Liver (tissue), 8 donors: ENCODE measurements at regions not wholly inside any gene's neighbourhood (a gene's known extent, or its start where the extent isn't known, plus 50 kb on each side); places are given as distances from the start of the nearest gene placed in this dataset.

Experiments
- DNase-seq: peaks from one replicate; pipeline ENCODE4 v3.0.0-alpha.2; 2017; ENCODE audit warnings: low spot score
- H3K27ac ChIP-seq, 2 donors: one replicate each; pipeline ENCODE4 v1.7.0; 2013; ENCODE audit warnings: inconsistent platforms in 2 of 2, low read length in 2 of 2, control low read depth in 1 of 2, low read depth in 1 of 2, mild to moderate bottlenecking in 1 of 2
- H3K27me3 ChIP-seq, 4 donors: one replicate each; pipeline versions ENCODE4 v1.6.1 to v1.7.0; 2013; ENCODE audit warnings: low read length in 3 of 4, inconsistent platforms in 1 of 4, mild to moderate bottlenecking in 1 of 4, moderate library complexity in 1 of 4; ENCODE audit not compliant: control insufficient read depth in 4 of 4, insufficient read depth in 4 of 4
- H3K36me3 ChIP-seq, 4 donors: one replicate each; pipeline versions ENCODE4 v1.6.1 to v1.7.0; 2013; ENCODE audit warnings: low read length in 3 of 4, mild to moderate bottlenecking in 3 of 4, low read depth in 1 of 4, moderate library complexity in 1 of 4; ENCODE audit not compliant: control insufficient read depth in 4 of 4, insufficient read depth in 3 of 4
- H3K4me1 ChIP-seq, 4 donors: one replicate each; pipeline versions ENCODE4 v1.6.1 to v1.7.0; 2013; ENCODE audit warnings: low read length in 3 of 4, mild to moderate bottlenecking in 3 of 4, moderate library complexity in 1 of 4; ENCODE audit not compliant: control insufficient read depth in 4 of 4, insufficient read depth in 4 of 4
- H3K4me3 ChIP-seq, 3 donors: one replicate each; pipeline versions ENCODE4 v1.6.1 to v1.7.0; 2013; ENCODE audit warnings: low read length in 3 of 3, control low read depth in 1 of 3, low read depth in 1 of 3, mild to moderate bottlenecking in 1 of 3
- H3K9ac ChIP-seq, 2 donors: one replicate each; pipeline ENCODE4 v1.7.0; 2013; ENCODE audit warnings: low read length in 2 of 2, mild to moderate bottlenecking in 2 of 2, moderate library complexity in 2 of 2, control low read depth in 1 of 2, low read depth in 1 of 2
- H3K9me3 ChIP-seq, 4 donors: one replicate each; pipeline versions ENCODE4 v1.6.1 to v1.7.0; 2013; ENCODE audit warnings: low read length in 3 of 4; ENCODE audit not compliant: control insufficient read depth in 4 of 4
- ATF3 ChIP-seq: IDR thresholded peaks from 2 replicates; pipeline ENCODE4 v1.6.1; 2016; ENCODE audit warnings: antibody characterized with exemption
- CTCF ChIP-seq: fragments of 150-350 bp; IDR thresholded peaks from 2 replicates; pipeline ENCODE4 v1.5.1; 2017; ENCODE audit warnings: improper control_type of control experiment, low read depth, low read length; ENCODE audit not compliant: missing input control
- FOXA1 ChIP-seq: IDR thresholded peaks from 2 replicates; pipeline ENCODE4 v1.6.1; 2016; ENCODE audit warnings: antibody characterized with exemption
- FOXA2 ChIP-seq: IDR thresholded peaks from 2 replicates; pipeline ENCODE4 v1.6.1; 2016; ENCODE audit warnings: antibody characterized with exemption
- GABPA ChIP-seq, 2 donors: IDR thresholded peaks in 1 of 2; conservative IDR thresholded peaks in 1 of 2; 2 replicates each; pipeline ENCODE4 v1.6.1; 2016; ENCODE audit warnings: antibody characterized with exemption in 2 of 2, mild to moderate bottlenecking in 1 of 2, moderate library complexity in 1 of 2
- HNF4A ChIP-seq, 2 donors: conservative IDR thresholded peaks; 2 replicates each; pipeline ENCODE4 v1.6.1; 2016; ENCODE audit warnings: antibody characterized with exemption in 2 of 2, mild to moderate bottlenecking in 2 of 2
- HNF4G ChIP-seq: IDR thresholded peaks from 2 replicates; pipeline ENCODE4 v1.6.1; 2016; ENCODE audit warnings: antibody characterized with exemption
- JUND ChIP-seq, 2 donors: IDR thresholded peaks; 2 replicates each; pipeline ENCODE4 v1.6.1; 2016; ENCODE audit warnings: antibody characterized with exemption in 2 of 2
- NR2F2 ChIP-seq: IDR thresholded peaks from 2 replicates; pipeline ENCODE4 v1.6.1; 2016; ENCODE audit warnings: antibody characterized with exemption
- RXRA ChIP-seq, 2 donors: IDR thresholded peaks; 2 replicates each; pipeline ENCODE4 v1.6.1; 2017 to 2018; ENCODE audit warnings: antibody characterized with exemption in 2 of 2, mild to moderate bottlenecking in 1 of 2
- SP1 ChIP-seq: IDR thresholded peaks from 2 replicates; pipeline ENCODE4 v1.6.1; 2018; ENCODE audit warnings: antibody characterized with exemption, mild to moderate bottlenecking
- TAF1 ChIP-seq: conservative IDR thresholded peaks from 2 replicates; pipeline ENCODE4 v1.6.1; 2016; ENCODE audit warnings: antibody characterized with exemption, mild to moderate bottlenecking
- YY1 ChIP-seq: IDR thresholded peaks from 2 replicates; pipeline ENCODE4 v1.6.1; 2016; ENCODE audit warnings: antibody characterized with exemption, mild to moderate bottlenecking
- WGBS: extraction: QIAGEN DNeasy Blood & Tissue Kit; methylation state at CpG from one replicate; pipeline ENCODE4 v1.1.7; 2013; 5-methylcytosine and 5-hydroxymethylcytosine counted together
- TF ChIP-seq, protein P1 (sequence below): IDR thresholded peaks from 2 replicates; pipeline ENCODE4 v1.6.1; 2016; ENCODE audit warnings: antibody characterized with exemption
- TF ChIP-seq, protein P2 (sequence below): IDR thresholded peaks from 2 replicates; pipeline ENCODE4 v1.6.1; 2016; ENCODE audit warnings: antibody characterized with exemption, mild to moderate bottlenecking
- donor health status: healthy.
- donor health status: healthy.
- donor health status: healthy.
- donor health status: healthy.
- donor health status: healthy.

DNA sequence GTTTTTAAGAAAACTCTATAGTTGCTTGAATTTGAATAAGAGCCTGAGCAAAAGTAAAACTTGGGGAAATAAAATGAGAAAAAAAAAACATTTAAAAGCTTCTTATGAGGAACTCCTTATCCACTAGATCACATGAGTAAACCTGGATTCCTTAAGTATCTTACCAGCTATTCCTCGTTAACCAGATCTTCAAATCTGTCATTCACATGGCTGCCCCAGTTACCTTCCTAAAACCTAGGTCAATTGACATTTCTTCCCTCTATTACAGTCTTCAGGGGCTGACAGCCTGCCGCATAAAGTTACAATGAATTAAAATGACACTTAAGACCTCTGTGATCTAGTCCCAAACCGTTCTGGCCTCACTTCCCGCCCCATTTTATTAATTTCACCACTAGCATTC is 583.6 kb downstream of the NR2F2 start:
- no peak for TF ChIP-seq ATF3
- no peak for DNase-seq
- peaks cover 0 to 3% (median 1%) of the 10 kb centered on the region in 4 donors for H3K27me3 ChIP-seq
- no peak overlapping the region for H3K4me3 ChIP-seq
- H3K27ac ChIP-seq: no peak overlapping the region
- H3K36me3 ChIP-seq: no peaks in the 10 kb centered on the region
- WGBS: 75% methylated on average over 4 of the region's 4 CpGs
- H3K9ac ChIP-seq: no peak overlapping the region
- H3K9me3 ChIP-seq: peaks cover 0 to 12% (median 2%) of the 10 kb centered on the region in 4 donors
- H3K4me1 ChIP-seq: no peaks in the 10 kb centered on the region

DNA sequence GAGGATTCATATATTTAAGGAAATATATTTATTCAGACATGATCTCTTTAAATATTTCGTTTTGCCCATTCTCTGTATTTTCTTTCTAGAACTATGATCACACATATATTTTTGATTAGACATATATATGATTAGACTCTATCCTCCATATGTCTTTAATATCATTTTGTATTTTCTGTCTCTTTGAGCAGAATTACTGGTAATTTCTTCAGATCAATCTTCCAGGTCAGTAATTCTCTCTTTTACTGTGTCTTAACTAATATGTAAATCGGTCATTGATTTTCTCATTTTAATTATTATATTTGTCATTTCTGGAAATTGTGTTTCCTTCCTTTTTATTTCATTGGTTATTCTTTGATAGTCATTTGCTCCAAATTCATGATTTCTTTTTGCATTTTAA is 586.2 kb downstream of the NR2F2 start:
- Histone ChIP-seq H3K4me3 (no peak overlapping the region), H3K9me3 (peaks cover 0 to 17% (median 2%) of the 10 kb centered on the region in 4 donors), H3K4me1 (no peaks in the 10 kb centered on the region), H3K9ac (no peak overlapping the region), H3K27me3 (peaks cover 0 to 3% (median 1%) of the 10 kb centered on the region in 4 donors), H3K27ac (no peak overlapping the region), H3K36me3 (no peaks in the 10 kb centered on the region)
- WGBS: 63% methylated on average over 2 of the region's 2 CpGs
- TF ChIP-seq, protein P1, sequence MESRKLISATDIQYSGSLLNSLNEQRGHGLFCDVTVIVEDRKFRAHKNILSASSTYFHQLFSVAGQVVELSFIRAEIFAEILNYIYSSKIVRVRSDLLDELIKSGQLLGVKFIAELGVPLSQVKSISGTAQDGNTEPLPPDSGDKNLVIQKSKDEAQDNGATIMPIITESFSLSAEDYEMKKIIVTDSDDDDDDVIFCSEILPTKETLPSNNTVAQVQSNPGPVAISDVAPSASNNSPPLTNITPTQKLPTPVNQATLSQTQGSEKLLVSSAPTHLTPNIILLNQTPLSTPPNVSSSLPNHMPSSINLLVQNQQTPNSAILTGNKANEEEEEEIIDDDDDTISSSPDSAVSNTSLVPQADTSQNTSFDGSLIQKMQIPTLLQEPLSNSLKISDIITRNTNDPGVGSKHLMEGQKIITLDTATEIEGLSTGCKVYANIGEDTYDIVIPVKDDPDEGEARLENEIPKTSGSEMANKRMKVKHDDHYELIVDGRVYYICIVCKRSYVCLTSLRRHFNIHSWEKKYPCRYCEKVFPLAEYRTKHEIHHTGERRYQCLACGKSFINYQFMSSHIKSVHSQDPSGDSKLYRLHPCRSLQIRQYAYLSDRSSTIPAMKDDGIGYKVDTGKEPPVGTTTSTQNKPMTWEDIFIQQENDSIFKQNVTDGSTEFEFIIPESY: no peak
- TF ChIP-seq, protein P2, sequence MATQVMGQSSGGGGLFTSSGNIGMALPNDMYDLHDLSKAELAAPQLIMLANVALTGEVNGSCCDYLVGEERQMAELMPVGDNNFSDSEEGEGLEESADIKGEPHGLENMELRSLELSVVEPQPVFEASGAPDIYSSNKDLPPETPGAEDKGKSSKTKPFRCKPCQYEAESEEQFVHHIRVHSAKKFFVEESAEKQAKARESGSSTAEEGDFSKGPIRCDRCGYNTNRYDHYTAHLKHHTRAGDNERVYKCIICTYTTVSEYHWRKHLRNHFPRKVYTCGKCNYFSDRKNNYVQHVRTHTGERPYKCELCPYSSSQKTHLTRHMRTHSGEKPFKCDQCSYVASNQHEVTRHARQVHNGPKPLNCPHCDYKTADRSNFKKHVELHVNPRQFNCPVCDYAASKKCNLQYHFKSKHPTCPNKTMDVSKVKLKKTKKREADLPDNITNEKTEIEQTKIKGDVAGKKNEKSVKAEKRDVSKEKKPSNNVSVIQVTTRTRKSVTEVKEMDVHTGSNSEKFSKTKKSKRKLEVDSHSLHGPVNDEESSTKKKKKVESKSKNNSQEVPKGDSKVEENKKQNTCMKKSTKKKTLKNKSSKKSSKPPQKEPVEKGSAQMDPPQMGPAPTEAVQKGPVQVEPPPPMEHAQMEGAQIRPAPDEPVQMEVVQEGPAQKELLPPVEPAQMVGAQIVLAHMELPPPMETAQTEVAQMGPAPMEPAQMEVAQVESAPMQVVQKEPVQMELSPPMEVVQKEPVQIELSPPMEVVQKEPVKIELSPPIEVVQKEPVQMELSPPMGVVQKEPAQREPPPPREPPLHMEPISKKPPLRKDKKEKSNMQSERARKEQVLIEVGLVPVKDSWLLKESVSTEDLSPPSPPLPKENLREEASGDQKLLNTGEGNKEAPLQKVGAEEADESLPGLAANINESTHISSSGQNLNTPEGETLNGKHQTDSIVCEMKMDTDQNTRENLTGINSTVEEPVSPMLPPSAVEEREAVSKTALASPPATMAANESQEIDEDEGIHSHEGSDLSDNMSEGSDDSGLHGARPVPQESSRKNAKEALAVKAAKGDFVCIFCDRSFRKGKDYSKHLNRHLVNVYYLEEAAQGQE: no peak
- TF ChIP-seq NR2F2: no peak
- TF ChIP-seq ATF3: no peak
- TF ChIP-seq FOXA2: no peak
- no peak for TF ChIP-seq RXRA (IDR thresholded peaks at IDR 0.05)
- no peak for TF ChIP-seq HNF4A (conservative IDR thresholded peaks at IDR 0.05)
- DNase-seq: no peak

DNA sequence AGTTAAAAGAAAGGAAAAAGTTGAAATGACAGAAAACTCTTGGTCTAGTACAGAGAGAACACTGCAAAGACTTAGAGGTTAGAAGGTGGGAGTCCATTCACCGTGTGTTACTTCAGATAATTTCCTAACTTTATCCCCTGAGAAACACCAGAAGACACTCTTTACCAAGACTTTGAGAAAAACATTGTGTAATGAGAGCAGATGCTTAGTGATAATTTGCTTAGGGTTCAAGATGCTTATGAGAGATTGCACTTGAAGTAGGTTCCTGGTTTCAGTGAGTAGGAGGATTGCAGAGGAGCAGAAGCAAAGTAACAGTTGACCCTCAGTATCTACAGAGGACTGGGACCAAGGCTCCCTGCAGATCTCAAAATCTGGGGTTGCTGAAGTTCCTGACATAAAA is 594.1 kb downstream of the NR2F2 start:
- Histone ChIP-seq H3K9me3 (no peaks in the 10 kb centered on the region), H3K27ac (no peak overlapping the region), H3K9ac (no peak overlapping the region), H3K4me3 (no peak overlapping the region), H3K4me1 (no peaks in the 10 kb centered on the region), H3K27me3 (peaks cover 0 to 2% (median 0%) of the 10 kb centered on the region in 4 donors), H3K36me3 (no peaks in the 10 kb centered on the region)
- WGBS: 28% methylated on average over 1 of the region's 1 CpG
- no peak for DNase-seq
- no peak for TF ChIP-seq RXRA (IDR thresholded peaks at IDR 0.05)
- no peak for TF ChIP-seq SP1
- TF ChIP-seq FOXA1: no peak
- no peak for TF ChIP-seq HNF4G
- no peak for TF ChIP-seq TAF1
- TF ChIP-seq GABPA (IDR thresholded peaks at IDR 0.05 in 1 of 2, conservative IDR thresholded peaks at IDR 0.05 in 1 of 2): no peak
- TF ChIP-seq CTCF: no peak
- TF ChIP-seq FOXA2: no peak
- no peak for TF ChIP-seq ATF3
- TF ChIP-seq, protein P1: no peak
- no peak for TF ChIP-seq HNF4A (conservative IDR thresholded peaks at IDR 0.05)
- no peak for TF ChIP-seq YY1
- TF ChIP-seq NR2F2: no peak
- no peak for TF ChIP-seq JUND (IDR thresholded peaks at IDR 0.05)
